HUES64 (cell line): ENCODE measurements at regions not wholly inside any gene's neighbourhood (a gene's known extent, or its start where the extent isn't known, plus 50 kb on each side); places are given as distances from the start of the nearest gene placed in this dataset.
A peak's percentile ranks its signal among the peaks of the same experiment; 100 is the strongest.

Experiments
- H3K27ac ChIP-seq: 2 replicates; pipeline ENCODE4 v1.7.0; 2013; ENCODE audit warnings: low read depth, low read length, inconsistent platforms
- H3K27me3 ChIP-seq: 2 replicates; pipeline ENCODE4 v1.6.1; 2013; ENCODE audit warnings: mild to moderate bottlenecking, low read length; ENCODE audit not compliant: insufficient read depth
- H3K36me3 ChIP-seq: 2 replicates; pipeline ENCODE4 v1.6.1; 2013; ENCODE audit warnings: mild to moderate bottlenecking, low read length; ENCODE audit not compliant: insufficient read depth
- H3K4me1 ChIP-seq: 2 replicates; pipeline ENCODE4 v1.6.1; 2013; ENCODE audit warnings: mild to moderate bottlenecking, low read length, moderate library complexity; ENCODE audit not compliant: insufficient read depth
- H3K4me3 ChIP-seq: 2 replicates; pipeline ENCODE4 v1.5.1; 2013; ENCODE audit warnings: mild to moderate bottlenecking, low read length, moderate library complexity
- H3K9ac ChIP-seq: 2 replicates; pipeline ENCODE4 v1.6.1; 2013; ENCODE audit warnings: mild to moderate bottlenecking, low read depth, low read length
- H3K9me3 ChIP-seq: 2 replicates; pipeline ENCODE4 v1.6.1; 2013; ENCODE audit warnings: low read depth, low read length; ENCODE audit not compliant: insufficient read depth
- WGBS: fragments of 150-250, 120-280 bp; methylation state at CpG from one replicate; pipeline ENCODE4 v1.1.7; 2013; ENCODE audit warnings: missing lambda C conversion rate; 5-methylcytosine and 5-hydroxymethylcytosine counted together

DNA sequence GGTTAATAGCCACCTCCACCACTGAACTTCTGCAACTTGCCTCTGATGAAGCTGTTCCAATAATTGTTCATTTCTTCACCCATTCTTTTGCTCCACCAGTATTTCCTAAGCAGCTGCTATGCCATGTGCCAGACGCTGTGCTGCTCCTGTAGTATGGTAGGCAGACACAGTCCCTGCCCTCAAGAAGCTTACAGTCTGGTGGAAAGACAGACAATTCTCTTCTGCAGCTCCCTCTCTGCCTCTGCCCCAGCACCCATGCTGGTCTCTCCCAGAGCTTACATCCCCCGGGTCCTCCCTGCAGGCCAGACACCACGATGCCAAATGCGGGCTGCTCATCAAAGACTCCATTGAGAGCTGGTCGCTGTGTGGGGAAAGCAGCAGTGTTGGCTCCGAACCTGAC is 111.6 kb upstream of the ESRRB start:
- no peaks in the 10 kb centered on the region for H3K27me3 ChIP-seq

DNA sequence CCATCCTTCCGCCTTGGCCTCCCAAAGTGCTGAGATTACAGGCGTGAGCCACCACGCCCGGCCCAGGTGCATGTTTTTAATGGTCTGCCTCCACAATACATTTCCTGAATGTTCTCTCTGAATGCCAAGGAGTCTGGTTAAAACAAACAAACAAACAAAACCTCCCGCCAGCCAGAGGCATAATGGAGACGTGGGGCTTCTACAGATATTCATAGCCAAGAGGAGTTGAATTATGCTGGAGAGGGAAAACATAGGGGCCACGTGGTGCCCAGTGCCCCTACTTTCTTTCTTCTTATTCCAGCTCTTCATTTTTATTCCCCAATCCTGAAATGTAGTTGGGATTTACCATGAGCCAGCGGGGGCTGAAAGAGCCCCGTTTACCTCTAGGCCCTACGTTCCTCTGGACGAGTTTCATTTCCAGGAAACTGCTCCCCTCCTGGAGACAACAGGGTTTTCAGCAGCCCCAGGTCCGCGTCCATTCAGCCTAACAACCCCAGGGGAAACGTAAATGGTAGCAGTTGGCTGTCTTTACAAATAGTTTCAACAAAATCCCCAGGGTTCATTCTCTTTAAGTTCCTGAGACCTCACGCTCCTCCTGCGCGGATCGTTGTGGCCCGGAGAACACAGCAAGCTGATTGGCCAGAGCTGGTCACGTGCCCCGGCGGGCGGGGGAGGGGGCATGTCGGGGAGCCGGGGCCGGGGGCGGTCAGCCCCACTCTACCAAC is 108.5 kb upstream of the ESRRB start:
- no peaks in the 10 kb centered on the region for H3K27me3 ChIP-seq
- H3K36me3 ChIP-seq: no peaks in the 10 kb centered on the region
- H3K4me3 ChIP-seq: peak overlapping the region; percentile 43
- peak overlapping the region; percentile 29 for H3K9ac ChIP-seq
- H3K9me3 ChIP-seq: no peaks in the 10 kb centered on the region
- peaks cover 12% of the 10 kb centered on the region for H3K4me1 ChIP-seq
- 59% methylated on average over 23 of the region's 27 CpGs for WGBS
- H3K27ac ChIP-seq: peak overlapping the region; percentile 31

More for the DNA sequence above, 111.6 kb upstream of the ESRRB start:
- H3K4me3 ChIP-seq: no peak overlapping the region
- no peaks in the 10 kb centered on the region for H3K9me3 ChIP-seq
- no peaks in the 10 kb centered on the region for H3K36me3 ChIP-seq
- peaks cover 26% of the 10 kb centered on the region for H3K4me1 ChIP-seq
- H3K9ac ChIP-seq: no peak overlapping the region
- H3K27ac ChIP-seq: no peak overlapping the region
- WGBS: 89% methylated on average over 6 of the region's 6 CpGs

DNA sequence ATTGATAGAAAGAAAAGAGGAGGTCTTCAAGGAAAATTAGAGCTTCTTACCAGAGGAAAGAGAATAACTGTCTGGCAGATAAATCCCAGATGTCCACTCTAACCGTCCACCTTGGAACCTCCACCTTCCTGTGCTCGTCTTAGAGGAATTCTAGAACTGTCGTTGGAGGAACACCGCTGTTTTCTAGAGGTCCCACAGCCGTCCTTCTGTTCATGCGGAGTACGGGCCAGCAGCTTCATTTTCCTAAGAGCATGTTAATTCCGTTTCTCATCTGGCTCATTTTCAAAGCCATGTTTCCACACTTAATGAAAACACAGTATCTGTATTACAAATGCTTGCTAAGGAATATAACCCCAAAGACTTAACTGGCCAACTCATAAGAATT is 107.9 kb upstream of the ESRRB start:
- no peak overlapping the region for H3K9ac ChIP-seq
- peaks cover 12% of the 10 kb centered on the region for H3K4me1 ChIP-seq
- no peaks in the 10 kb centered on the region for H3K36me3 ChIP-seq
- no peaks in the 10 kb centered on the region for H3K9me3 ChIP-seq
- WGBS: 79% methylated on average over 8 of the region's 8 CpGs
- H3K27ac ChIP-seq: no peak overlapping the region
- no peaks in the 10 kb centered on the region for H3K27me3 ChIP-seq
- H3K4me3 ChIP-seq: peak overlapping the region; percentile 43; the same call in 1 of the 2 replicates

DNA sequence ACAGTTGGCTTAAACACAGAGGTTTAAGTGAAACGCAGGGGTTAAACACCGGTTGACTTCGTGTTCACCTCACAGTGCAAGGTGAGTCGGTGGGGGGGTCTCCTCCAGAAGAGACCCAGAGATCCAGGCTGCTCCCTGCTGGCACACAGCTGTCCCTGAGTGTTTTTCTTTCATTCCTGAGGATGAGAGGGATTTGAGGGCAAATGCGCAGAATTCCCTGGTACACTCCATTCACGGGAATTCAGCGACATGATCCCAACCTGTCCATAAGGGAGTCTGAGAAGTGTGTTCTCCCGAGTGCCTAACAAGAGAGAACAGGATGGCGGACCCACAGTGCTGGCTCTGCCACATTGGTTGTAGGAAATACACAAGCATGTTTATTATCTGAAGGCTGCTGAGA is 107.2 kb upstream of the ESRRB start:
- no peaks in the 10 kb centered on the region for H3K9me3 ChIP-seq
- H3K27me3 ChIP-seq: no peaks in the 10 kb centered on the region
- H3K4me3 ChIP-seq: no peak overlapping the region
- no peaks in the 10 kb centered on the region for H3K36me3 ChIP-seq
- no peak overlapping the region for H3K27ac ChIP-seq
- no peak overlapping the region for H3K9ac ChIP-seq
- H3K4me1 ChIP-seq: peaks cover 12% of the 10 kb centered on the region
- 91% methylated on average over 9 of the region's 9 CpGs for WGBS

GRCh38 chr14:76271041-76271755 is 104.7 kb upstream of the ESRRB start:
- Histone ChIP-seq H3K9ac (no peak overlapping the region), H3K9me3 (no peaks in the 10 kb centered on the region), H3K27ac (no peak overlapping the region), H3K27me3 (no peaks in the 10 kb centered on the region), H3K4me1 (peaks cover 12% of the 10 kb centered on the region), H3K36me3 (no peaks in the 10 kb centered on the region), H3K4me3 (no peak overlapping the region)
- WGBS: 94% methylated on average over 11 of the region's 15 CpGs

- H3K9ac ChIP-seq: no peak overlapping the region
- no peaks in the 10 kb centered on the region for H3K36me3 ChIP-seq
- H3K9me3 ChIP-seq: no peaks in the 10 kb centered on the region
- H3K27me3 ChIP-seq: no peaks in the 10 kb centered on the region
- H3K4me3 ChIP-seq: no peak overlapping the region
- H3K4me1 ChIP-seq: peaks cover 9% of the 10 kb centered on the region
- H3K27ac ChIP-seq: no peak overlapping the region
Measured at GRCh38 chr14:76272349-76272748, 103.6 kb upstream of the ESRRB start.

DNA sequence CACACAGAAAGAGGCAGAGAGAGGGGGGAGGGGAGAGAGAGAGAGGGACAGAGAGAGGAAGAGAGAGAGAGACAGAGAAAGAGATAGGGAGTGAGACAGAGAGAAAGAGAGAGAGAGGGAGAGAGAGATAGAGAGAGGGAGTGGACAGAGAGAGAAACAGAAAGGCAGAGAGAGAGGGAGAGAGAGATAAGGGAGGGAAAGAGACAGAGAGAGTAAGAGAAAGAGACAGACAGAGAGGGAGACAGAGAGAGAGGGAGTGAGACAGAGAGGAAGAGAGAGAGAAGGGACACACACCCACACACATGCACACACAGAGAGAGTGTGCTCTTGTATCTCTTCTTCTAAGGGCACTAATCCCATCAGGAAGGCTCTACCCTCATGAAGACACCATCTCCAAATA is 103.2 kb upstream of the ESRRB start:
- H3K4me3 ChIP-seq: no peak overlapping the region
- H3K4me1 ChIP-seq: peaks cover 7% of the 10 kb centered on the region
- no peak overlapping the region for H3K9ac ChIP-seq
- H3K27ac ChIP-seq: no peak overlapping the region
- H3K27me3 ChIP-seq: no peaks in the 10 kb centered on the region
- no peaks in the 10 kb centered on the region for H3K36me3 ChIP-seq
- H3K9me3 ChIP-seq: no peaks in the 10 kb centered on the region

DNA sequence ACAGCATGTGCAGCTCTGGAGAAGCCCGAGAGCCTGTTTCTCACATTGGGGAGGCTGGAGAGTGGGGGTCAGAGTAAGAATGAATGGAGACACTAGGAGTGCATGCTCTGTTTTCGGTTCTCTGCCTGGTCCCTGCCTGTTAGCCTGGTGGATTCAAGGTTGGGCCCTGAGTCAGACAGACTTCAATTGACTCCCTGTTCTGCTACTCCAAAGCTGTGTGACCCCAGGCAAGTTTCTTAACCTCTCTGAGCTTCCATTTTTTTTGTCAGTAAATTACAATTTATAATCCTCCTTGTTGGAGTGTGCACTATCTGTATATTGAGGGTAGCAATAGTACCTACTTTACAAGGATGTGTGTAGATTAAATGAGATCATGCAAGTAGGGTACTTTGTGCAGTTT is 102.6 kb upstream of the ESRRB start:
- Histone ChIP-seq H3K4me1 (0 out of 2 replicates have a peak, but pooled peaks cover 2% of the 10 kb centered on the region), H3K9me3 (no peaks in the 10 kb centered on the region), H3K4me3 (no peak overlapping the region), H3K36me3 (no peaks in the 10 kb centered on the region), H3K27ac (no peak overlapping the region), H3K9ac (no peak overlapping the region), H3K27me3 (no peaks in the 10 kb centered on the region)
- 84% methylated on average over 2 of the region's 2 CpGs for WGBS

DNA sequence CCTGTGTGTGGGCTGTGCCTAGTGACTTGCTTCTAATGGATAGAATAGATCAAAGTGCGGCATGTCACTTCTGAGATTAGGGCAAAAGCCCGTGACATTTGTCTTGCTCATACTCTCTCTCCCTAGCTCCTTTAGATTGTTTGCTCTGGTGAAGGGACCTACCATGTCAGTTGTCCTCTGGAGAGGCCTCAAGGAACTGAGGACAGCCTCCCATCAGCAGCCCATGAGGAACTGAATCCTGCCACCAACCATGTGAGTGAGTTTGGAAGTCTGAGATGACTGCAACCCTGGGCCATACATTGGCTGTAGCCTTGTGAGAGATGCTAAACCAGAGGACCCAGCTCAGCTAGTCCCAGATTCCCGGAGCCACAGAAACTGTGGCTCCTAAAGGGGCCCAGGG is 101.6 kb upstream of the ESRRB start:
- no peaks in the 10 kb centered on the region for H3K36me3 ChIP-seq
- H3K27me3 ChIP-seq: no peaks in the 10 kb centered on the region
- H3K9me3 ChIP-seq: no peaks in the 10 kb centered on the region
- no peak overlapping the region for H3K4me3 ChIP-seq
- 87% methylated on average over 3 of the region's 3 CpGs for WGBS
- no peak overlapping the region for H3K9ac ChIP-seq
- H3K27ac ChIP-seq: no peak overlapping the region
- H3K4me1 ChIP-seq: no peaks in the 10 kb centered on the region

GRCh38 chr14:76277586-76278130 is 98.3 kb upstream of the ESRRB start:
- 84% methylated on average over 14 of the region's 14 CpGs for WGBS
- Histone ChIP-seq H3K36me3 (no peaks in the 10 kb centered on the region), H3K9me3 (no peaks in the 10 kb centered on the region), H3K4me3 (no peak overlapping the region), H3K27ac (no peak overlapping the region), H3K27me3 (no peaks in the 10 kb centered on the region), H3K4me1 (no peaks in the 10 kb centered on the region), H3K9ac (no peak overlapping the region)

GRCh38 chr14:76280221-76280620 is 95.7 kb upstream of the ESRRB start:
- WGBS: 48% methylated on average over 3 of the region's 3 CpGs
- Histone ChIP-seq H3K9ac (no peak overlapping the region), H3K9me3 (no peaks in the 10 kb centered on the region), H3K36me3 (no peaks in the 10 kb centered on the region), H3K4me1 (no peaks in the 10 kb centered on the region), H3K27me3 (no peaks in the 10 kb centered on the region), H3K4me3 (no peak overlapping the region), H3K27ac (no peak overlapping the region)
